Keratinocyte (primary cell): ENCODE measurements at regions not wholly inside any gene's neighbourhood (a gene's known extent, or its start where the extent isn't known, plus 50 kb on each side); places are given as distances from the start of the nearest gene placed in this dataset.
A peak's percentile ranks its signal among the peaks of the same experiment; 100 is the strongest.

Experiments
- DNase-seq: peaks from one replicate; pipeline ENCODE4 v3.0.0-alpha.2; 2011; ENCODE audit warnings: low read depth, missing footprints, low spot score
- FAIRE-seq: peaks from 2 replicates; lab custom pipeline; 2011; peaks lifted over from hg19 to GRCh38; lab: Jason Lieb, UNC
- H2AFZ ChIP-seq: 2 replicates; pipeline ENCODE4 v1.6.0; 2012; ENCODE audit warnings: low read length, control low read depth, inconsistent platforms; ENCODE audit not compliant: control insufficient read depth
- H3K27ac ChIP-seq: 2 replicates; pipeline ENCODE4 v1.5.1; 2011; ENCODE audit warnings: low read length; ENCODE audit not compliant: control insufficient read depth, insufficient read depth
- H3K27me3 ChIP-seq: 3 replicates; pipeline ENCODE4 v1.6.0; 2011; ENCODE audit warnings: low read length; ENCODE audit not compliant: control insufficient read depth, insufficient read depth; ENCODE audit errors: extremely low read depth
- H3K36me3 ChIP-seq, 2 experiments: 2 replicates in 1 of 2; 3 replicates in 1 of 2; pipeline ENCODE4 v1.5.1; 2011; ENCODE audit warnings: low read length in 2 of 2, mild to moderate bottlenecking in 1 of 2; ENCODE audit not compliant: control insufficient read depth in 2 of 2, insufficient read depth in 2 of 2; ENCODE audit errors: extremely low read depth in 1 of 2
- H3K4me1 ChIP-seq: 3 replicates; pipeline ENCODE4 v1.5.1; 2011; ENCODE audit warnings: low read length; ENCODE audit not compliant: control insufficient read depth, insufficient read depth; ENCODE audit errors: extremely low read depth
- H3K4me2 ChIP-seq: 3 replicates; pipeline ENCODE4 v1.6.0; 2011; ENCODE audit warnings: low read depth, low read length; ENCODE audit not compliant: control insufficient read depth, insufficient read depth; ENCODE audit errors: extremely low read depth
- H3K4me3 ChIP-seq, 3 experiments: fragments of 200-600 bp in 1 of 3; sonication (generic) in 1 of 3; 2 replicates in 2 of 3; 3 replicates in 1 of 3; pipeline ENCODE4 v1.5.1; 2011 to 2016; ENCODE audit warnings: low read length in 3 of 3, mild to moderate bottlenecking in 3 of 3, control low read depth in 2 of 3, inconsistent platforms in 1 of 3, low read depth in 1 of 3, mixed read lengths in 1 of 3, mixed run types in 1 of 3, moderate library complexity in 1 of 3; ENCODE audit not compliant: control insufficient read depth in 2 of 3, insufficient read depth in 2 of 3; ENCODE audit errors: extremely low read depth in 1 of 3
- H3K79me2 ChIP-seq: 2 replicates; pipeline ENCODE4 v1.6.0; 2012; ENCODE audit warnings: low read length; ENCODE audit not compliant: control insufficient read depth, insufficient read depth
- H3K9ac ChIP-seq: 3 replicates; pipeline ENCODE4 v1.6.0; 2011; ENCODE audit warnings: low read length; ENCODE audit not compliant: control insufficient read depth, insufficient read depth; ENCODE audit errors: extremely low read depth
- H3K9me1 ChIP-seq: 3 replicates; pipeline ENCODE4 v1.6.0; 2011; ENCODE audit warnings: low read length; ENCODE audit not compliant: control insufficient read depth, insufficient read depth; ENCODE audit errors: extremely low read depth
- H3K9me3 ChIP-seq: 2 replicates; pipeline ENCODE4 v1.5.1; 2012; ENCODE audit warnings: low read depth, low read length; ENCODE audit not compliant: control insufficient read depth
- H4K20me1 ChIP-seq: 3 replicates; pipeline ENCODE4 v1.6.0; 2011; ENCODE audit warnings: low read length; ENCODE audit not compliant: control insufficient read depth, insufficient read depth; ENCODE audit errors: extremely low read depth
- CTCF ChIP-seq, 3 experiments: IDR thresholded peaks in 1 of 3; conservative IDR thresholded peaks in 1 of 3; optimal IDR thresholded peaks in 1 of 3; 2 replicates in 2 of 3; 3 replicates in 1 of 3; pipeline versions ENCODE3 to v1.5.1; 2011; ENCODE audit warnings: low read length in 3 of 3, mild to moderate bottlenecking in 3 of 3, moderate library complexity in 2 of 3, control low read depth in 1 of 3, inconsistent platforms in 1 of 3; ENCODE audit not compliant: insufficient read depth in 2 of 3; ENCODE audit errors: extremely low read depth in 1 of 3
- EZH2 ChIP-seq: IDR thresholded peaks from one replicate; pipeline ENCODE4 v1.6.1; 2012; ENCODE audit warnings: inconsistent platforms, mild to moderate bottlenecking, low read length, moderate library complexity
- dilution Hi-C: fragments of 300-500 bp; cut with MboI; formaldehyde crosslinking; loops from one replicate; pipeline ENCODE4 v1.7.0; 2020; ENCODE audit warnings: low sequenced_read_pairs; ENCODE audit not compliant: extremely low pct_ligation_motif_present

- no peak for TF ChIP-seq CTCF (optimal IDR thresholded peaks at IDR 0.05 in 1 of 3, IDR thresholded peaks at IDR 0.05 in 1 of 3, conservative IDR thresholded peaks at IDR 0.05 in 1 of 3; ENCODE audit: extremely low read depth in 1 of 3, insufficient read depth in 2 of 3, low read length in 3 of 3)
- TF ChIP-seq EZH2: no peak
- Histone ChIP-seq H2AFZ (no peak overlapping the region), H3K4me1 (no peaks in the 10 kb centered on the region), H3K79me2 (no peaks in the 10 kb centered on the region), H3K4me3 (no peak overlapping the region), H4K20me1 (no peaks in the 10 kb centered on the region), H3K27me3 (no peaks in the 10 kb centered on the region), H3K27ac (no peak overlapping the region), H3K9me3 (peaks cover 7% of the 10 kb centered on the region), H3K36me3 (no peaks in the 10 kb centered on the region), H3K9me1 (no peaks in the 10 kb centered on the region), H3K9ac (no peak overlapping the region), H3K4me2 (no peak overlapping the region)
- FAIRE-seq (no peak), DNase-seq (peak; percentile 2)
- dilution Hi-C loops: no loop called here
These were observed 71.3 kb downstream of the SOX9 start for GRCh38 chr17:72191921-72192799.

GRCh38 chr17:72192800-72193192 lies 72.0 kb downstream of the SOX9 start:
- no peaks in the 10 kb centered on the region for H4K20me1 ChIP-seq
- no peak overlapping the region for H3K27ac ChIP-seq
- no peak overlapping the region for H3K9ac ChIP-seq
- DNase-seq (no peak), FAIRE-seq (no peak)
- H3K79me2 ChIP-seq: no peaks in the 10 kb centered on the region
- TF ChIP-seq EZH2 (no peak), CTCF (optimal IDR thresholded peaks at IDR 0.05 in 1 of 3, IDR thresholded peaks at IDR 0.05 in 1 of 3, conservative IDR thresholded peaks at IDR 0.05 in 1 of 3; ENCODE audit: extremely low read depth in 1 of 3, insufficient read depth in 2 of 3, low read length in 3 of 3) (no peak)
- H3K4me1 ChIP-seq: no peaks in the 10 kb centered on the region
- dilution Hi-C loops: no loop called here
- no peak overlapping the region for H2AFZ ChIP-seq
- no peaks in the 10 kb centered on the region for H3K36me3 ChIP-seq
- H3K4me2 ChIP-seq: no peak overlapping the region
- no peaks in the 10 kb centered on the region for H3K27me3 ChIP-seq
- H3K9me1 ChIP-seq: no peaks in the 10 kb centered on the region
- no peak overlapping the region for H3K4me3 ChIP-seq
- peaks cover 7% of the 10 kb centered on the region for H3K9me3 ChIP-seq
